HS-5 (cell line): ENCODE measurements at regions not wholly inside any gene's neighbourhood (a gene's known extent, or its start where the extent isn't known, plus 50 kb on each side); places are given as distances from the start of the nearest gene placed in this dataset.

Experiments
- DNase-seq: peaks from one replicate; pipeline ENCODE4 v3.0.0-alpha.2; 2012; ENCODE audit warnings: low read depth

- DNase-seq, result no peak
Measured at GRCh38 chr5:167241436-167242067, 1049.9 kb upstream of the WWC1 start.

GRCh38 chr5:167242701-167243100 is 1048.7 kb upstream of the WWC1 start:
- no peak for DNase-seq

GRCh38 chr5:167243463-167243862 is 1048.0 kb upstream of the WWC1 start:
- no peak for DNase-seq

GRCh38 chr5:167244583-167244982 is 1046.9 kb upstream of the WWC1 start:
- DNase-seq, result no peak

GRCh38 chr5:167245868-167246267 is 1045.6 kb upstream of the WWC1 start:
- no peak for DNase-seq

GRCh38 chr5:167247816-167248215 is 1043.6 kb upstream of the WWC1 start:
- no peak for DNase-seq

- DNase-seq, result no peak
Measured at GRCh38 chr5:167248257-167248656, 1043.2 kb upstream of the WWC1 start.

GRCh38 chr5:167250996-167251395 is 1040.4 kb upstream of the WWC1 start:
- DNase-seq, result no peak

GRCh38 chr5:167254132-167254531 is 1037.3 kb upstream of the WWC1 start:
- no peak for DNase-seq

GRCh38 chr5:167255926-167256325 is 1035.5 kb upstream of the WWC1 start:
- DNase-seq, result no peak

- no peak for DNase-seq
Measured at GRCh38 chr5:167259806-167260205, 1031.6 kb upstream of the WWC1 start.

- no peak for DNase-seq
Measured at GRCh38 chr5:167261309-167262100, 1029.9 kb upstream of the WWC1 start.

GRCh38 chr5:167263185-167263584 is 1028.3 kb upstream of the WWC1 start:
- DNase-seq, result no peak

GRCh38 chr5:167264348-167264747 is 1027.1 kb upstream of the WWC1 start:
- DNase-seq, result no peak

- DNase-seq, result no peak
Measured at GRCh38 chr5:167268337-167268736, 1023.1 kb upstream of the WWC1 start.

- no peak for DNase-seq
Measured at GRCh38 chr5:167269146-167269545, 1022.3 kb upstream of the WWC1 start.

GRCh38 chr5:167271081-167271480 is 1020.4 kb upstream of the WWC1 start:
- DNase-seq, result no peak

- no peak for DNase-seq
Measured at GRCh38 chr5:167271511-167271910, 1019.9 kb upstream of the WWC1 start.

- no peak for DNase-seq
Measured at GRCh38 chr5:167280111-167280510, 1011.3 kb upstream of the WWC1 start.

GRCh38 chr5:167281925-167282324 is 1009.5 kb upstream of the WWC1 start:
- DNase-seq, result no peak

- no peak for DNase-seq
Measured at GRCh38 chr5:167283691-167284090, 1007.8 kb upstream of the WWC1 start.

- DNase-seq, result no peak
Measured at GRCh38 chr5:167284222-167284890, 1007.1 kb upstream of the WWC1 start.

GRCh38 chr5:167285591-167285990 is 1005.9 kb upstream of the WWC1 start:
- no peak for DNase-seq
